K562 (cell line): ENCODE measurements at regions not wholly inside any gene's neighbourhood (a gene's known extent, or its start where the extent isn't known, plus 50 kb on each side); places are given as distances from the start of the nearest gene placed in this dataset.

ENCODE experiments used
- ATAC-seq: fragments of 200-7000 bp; cut with Tn5 transposase; 3 replicates; pipeline ENCODE4 v1.9.1; 2020; ENCODE audit warnings: moderate library complexity
- BruUV-seq: library from RNA; stranded (reverse); fragments of 400-500 nt; replicated peaks from 2 replicates; lab custom pipeline; 2021; lab: Mats Ljungman, UMichigan
- CTCF ChIA-PET: fragments of 300-600 bp; formaldehyde crosslinking; extraction: SDS; loops from one replicate; lab custom pipeline; 2021; ENCODE audit warnings: low intra/inter-chr PET ratio; lab: Yijun Ruan, JAX
- POLR2A ChIA-PET: fragments of 300-600, 350-650 bp; sonication (Branson Sonifier 250); formaldehyde crosslinking; extraction: SDS; loops from one replicate; lab custom pipeline; 2021; ENCODE audit warnings: antibody characterized with exemption, inconsistent platforms; lab: Yijun Ruan, JAX
- DNase-seq, 4 experiments: peaks; one replicate each; pipeline versions ENCODE4 v3.0.0 to v3.0.0-alpha.2; 2011 to 2018; ENCODE audit warnings: low spot score in 3 of 4, mixed read lengths in 3 of 4; ENCODE audit errors: extremely low read depth in 1 of 4
- FAIRE-seq: peaks from 2 replicates; lab custom pipeline; 2011; peaks lifted over from hg19 to GRCh38; lab: Jason Lieb, UNC
- H2AFZ ChIP-seq: 2 replicates; pipeline ENCODE4 v1.6.0; 2011; ENCODE audit warnings: low read depth, low read length, control low read depth, inconsistent platforms
- H3K27ac ChIP-seq: fragments of 200-600 bp; 3 replicates; pipeline ENCODE4 v1.8.0; 2011; ENCODE audit warnings: low read depth, mild to moderate bottlenecking, control low read depth, inconsistent platforms, low read length, moderate library complexity, mixed read lengths; ENCODE audit errors: extremely low read depth
- H3K27me3 ChIP-seq, 2 experiments: fragments of 300-600 bp in 1 of 2; 2 replicates in 1 of 2; 3 replicates in 1 of 2; pipeline versions ENCODE4 v1.6.0 to v1.8.0; 2011; ENCODE audit warnings: inconsistent platforms in 2 of 2, low read length in 2 of 2, mild to moderate bottlenecking in 1 of 2, mixed read lengths in 1 of 2, moderate library complexity in 1 of 2; ENCODE audit not compliant: control insufficient read depth in 2 of 2, insufficient read depth in 2 of 2
- H3K36me3 ChIP-seq: fragments of 300-600 bp; 3 replicates; pipeline ENCODE4 v1.8.0; 2011; ENCODE audit warnings: mild to moderate bottlenecking, low read length, inconsistent platforms; ENCODE audit not compliant: control insufficient read depth, insufficient read depth
- H3K4me1 ChIP-seq, 2 experiments: fragments of 200-600 bp in 1 of 2; replicated peaks in 1 of 2; 2 replicates in 1 of 2; 3 replicates in 1 of 2; pipeline versions ENCODE4 v1.5.1 to v1.8.0; 2011; ENCODE audit warnings: inconsistent platforms in 2 of 2, low read length in 2 of 2, mild to moderate bottlenecking in 1 of 2, mixed read lengths in 1 of 2, moderate library complexity in 1 of 2; ENCODE audit not compliant: control insufficient read depth in 2 of 2, insufficient read depth in 2 of 2
- H3K4me2 ChIP-seq: 2 replicates; pipeline ENCODE4 v1.6.1; 2011; ENCODE audit warnings: low read length, control low read depth, inconsistent platforms, mixed read lengths; ENCODE audit not compliant: insufficient read depth
- H3K4me3 ChIP-seq: fragments of 200-600 bp; sonication (generic), shearing (Covaris generic); 2 replicates; pipeline ENCODE4 v1.5.1; 2016; ENCODE audit warnings: control low read depth, inconsistent platforms
- H3K79me2 ChIP-seq: fragments of 200-600 bp; 3 replicates; pipeline ENCODE4 v1.8.0; 2011; ENCODE audit warnings: low read length, inconsistent platforms; ENCODE audit not compliant: control insufficient read depth, insufficient read depth
- H3K9ac ChIP-seq, 2 experiments: 2 replicates each; pipeline versions ENCODE4 v1.6.0 to v1.6.1; 2011; ENCODE audit warnings: low read depth in 2 of 2, low read length in 2 of 2, control low read depth in 1 of 2, inconsistent platforms in 1 of 2, mild to moderate bottlenecking in 1 of 2, mixed read lengths in 1 of 2; ENCODE audit not compliant: insufficient read depth in 1 of 2
- H3K9me1 ChIP-seq: one replicate; pipeline ENCODE4 v1.6.0; 2011; ENCODE audit warnings: inconsistent platforms, mild to moderate bottlenecking, low read length, moderate library complexity; ENCODE audit not compliant: control insufficient read depth, insufficient read depth
- H3K9me3 ChIP-seq: replicated peaks from 2 replicates; pipeline ENCODE4 v1.5.1; 2011; ENCODE audit warnings: low read depth, low read length, inconsistent platforms; ENCODE audit not compliant: control insufficient read depth, insufficient read depth
- H4K20me1 ChIP-seq: replicated peaks from 2 replicates; pipeline ENCODE4 v1.6.1; 2011; ENCODE audit warnings: low read length, inconsistent platforms, mixed read lengths; ENCODE audit not compliant: control insufficient read depth, insufficient read depth
- KAT2B ChIP-seq: IDR thresholded peaks from one replicate; pipeline ENCODE4 v1.6.1; 2012; ENCODE audit warnings: low read depth, mild to moderate bottlenecking, control low read depth, inconsistent platforms, low read length, moderate library complexity
- KDM5B ChIP-seq: fragments of 200-600 bp; sonication (generic); IDR thresholded peaks from 2 replicates; pipeline ENCODE4 v1.6.1; 2012; ENCODE audit warnings: low read depth, mild to moderate bottlenecking, moderate library complexity, low read length, control low read depth, inconsistent platforms; ENCODE audit not compliant: insufficient replicate concordance
- NR3C1 ChIP-seq: sonication (generic); formaldehyde crosslinking; IDR thresholded peaks from 2 replicates; pipeline ENCODE4 v1.8.1; 2022; ENCODE audit warnings: missing genetic modification reagents
- SAFB2 ChIP-seq: fragments of 200-400 bp; formaldehyde crosslinking; IDR thresholded peaks from 2 replicates; pipeline ENCODE4 v1.6.1; 2018; ENCODE audit warnings: borderline replicate concordance, low read length, low read depth, moderate library complexity; ENCODE audit not compliant: severe bottlenecking
- UBTF ChIP-seq, 2 experiments: IDR thresholded peaks; 2 replicates each; pipeline ENCODE4 v1.6.1; 2012; ENCODE audit warnings: improper control_type of control experiment in 2 of 2, low read depth in 2 of 2, low read length in 2 of 2, borderline replicate concordance in 1 of 2
- ZNF518B ChIP-seq: fragments of 250-450 bp; sonication (Bioruptor Pico); IDR thresholded peaks from 2 replicates; pipeline ENCODE4 v1.5.0; 2021; ENCODE audit warnings: mild to moderate bottlenecking, moderate library complexity
- WGBS: fragments of 100-300 bp; shearing (Covaris generic); methylation state at CpG from one replicate; pipeline ENCODE4 v1.1.6; 2016; ENCODE audit warnings: low coverage, mixed read lengths; ENCODE audit not compliant: insufficient coverage; ENCODE audit errors: missing lambda C conversion rate; 5-methylcytosine and 5-hydroxymethylcytosine counted together
- in situ Hi-C: fragments of 300-500 bp; cut with MboI; formaldehyde crosslinking; loops from 4 replicates; pipeline ENCODE4 v1.15.0; 2018; ENCODE audit warnings: inconsistent platforms, mixed read lengths
- intact Hi-C: fragments of 100-400 bp; cut with micrococcal nuclease; formaldehyde crosslinking; loops from 2 replicates; pipeline ENCODE4 v1.14.2; 2022

DNA sequence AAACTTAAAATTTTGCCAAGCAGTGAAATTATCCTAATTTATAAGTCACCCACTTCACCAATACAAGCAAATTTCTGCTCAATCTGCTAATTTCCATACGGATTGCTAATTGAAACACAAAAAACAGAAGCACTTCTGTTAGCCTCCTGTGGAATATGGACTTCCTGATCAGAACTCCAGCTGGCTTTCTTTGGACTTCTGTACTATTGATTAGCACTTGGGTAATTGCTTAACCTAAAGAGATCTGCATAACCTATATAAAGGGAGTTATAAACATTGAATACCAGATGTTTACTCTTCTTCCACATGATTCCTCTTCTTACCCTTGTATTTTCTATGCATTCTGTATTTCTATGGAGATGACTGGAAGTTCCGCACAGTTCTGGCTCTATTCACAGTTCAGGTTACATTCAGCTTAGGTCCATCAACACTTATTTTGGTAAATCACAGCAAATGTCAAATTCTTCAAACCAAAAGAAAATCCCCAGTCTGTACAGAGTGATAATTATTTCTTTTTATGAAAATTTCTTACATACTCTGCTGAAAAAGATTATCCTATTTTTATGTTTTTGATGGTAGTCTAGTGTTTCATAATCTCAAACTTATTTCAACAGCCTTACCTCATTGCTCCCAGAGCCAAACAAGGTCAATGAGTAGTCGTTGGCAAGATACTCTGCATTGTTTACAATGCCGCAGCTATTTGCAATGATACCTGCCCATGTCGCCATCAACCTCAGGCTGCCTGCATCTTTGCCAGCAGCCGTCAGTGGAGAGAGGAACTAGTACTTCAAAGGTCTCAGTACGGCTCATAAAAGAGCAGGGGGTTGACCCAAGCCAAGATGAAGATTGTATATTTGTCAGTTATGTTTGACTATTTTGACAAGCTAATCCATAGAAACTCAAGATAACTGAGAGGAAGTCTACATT, 225.6 kb downstream of the AHR start:
- Histone ChIP-seq H3K9me3 (no peaks in the 10 kb centered on the region), H3K9ac (no peak overlapping the region), H3K79me2 (no peaks in the 10 kb centered on the region), H3K27me3 (no peaks in the 10 kb centered on the region), H3K4me2 (no peak overlapping the region), H3K4me1 (no peaks in the 10 kb centered on the region), H4K20me1 (no peaks in the 10 kb centered on the region), H3K36me3 (no peaks in the 10 kb centered on the region), H2AFZ (no peak overlapping the region), H3K9me1 (no peaks in the 10 kb centered on the region), H3K4me3 (no peak overlapping the region), H3K27ac (no peak overlapping the region)
- intact Hi-C loops (no loop called here), in situ Hi-C loops (no loop called here)
- DNase-seq (no peak), ATAC-seq (no peak), FAIRE-seq (no peak)
- WGBS = 1% methylated on average over 7 of the region's 7 CpGs
- CTCF ChIA-PET = no interaction called here
- POLR2A ChIA-PET = no interaction called here
- BruUV-seq = no TSS peak
- no peak for TF ChIP-seq KDM5B
- no peak for TF ChIP-seq KAT2B
- TF ChIP-seq NR3C1 (CRISPR knock-in tag) = no peak
- TF ChIP-seq UBTF (IDR thresholded peaks at IDR 0.05; ENCODE audit: borderline replicate concordance in 1 of 2, low read depth in 2 of 2, low read length in 2 of 2) = no peak
- no peak for TF ChIP-seq ZNF518B (CRISPR knock-in tag)
- no peak for TF ChIP-seq SAFB2
